CD14-positive monocyte (primary cell): ENCODE measurements at regions not wholly inside any gene's neighbourhood (a gene's known extent, or its start where the extent isn't known, plus 50 kb on each side); places are given as distances from the start of the nearest gene placed in this dataset.

Experiments used
- DNase-seq, 3 donors: peaks; one replicate each; pipeline ENCODE4 v3.0.0-alpha.2; 2011 to 2022
- H2AFZ ChIP-seq: 2 replicates; pipeline ENCODE4 v1.6.0; 2012; ENCODE audit warnings: mild to moderate bottlenecking, low read depth, low read length, inconsistent platforms; ENCODE audit not compliant: insufficient read depth, poor library complexity, severe bottlenecking
- H3K27ac ChIP-seq, 2 donors: 1 replicate in 1 of 2; 2 replicates in 1 of 2; pipeline ENCODE4 v1.5.1; 2012 to 2013; ENCODE audit warnings: low read length in 2 of 2, control low read depth in 1 of 2, inconsistent platforms in 1 of 2, low read depth in 1 of 2, mild to moderate bottlenecking in 1 of 2
- H3K27me3 ChIP-seq, 2 donors: one replicate each; pipeline versions ENCODE4 v1.6.0 to v1.6.1; 2011 to 2013; ENCODE audit warnings: low read length in 2 of 2; ENCODE audit not compliant: control insufficient read depth in 2 of 2, insufficient read depth in 2 of 2
- H3K36me3 ChIP-seq, 2 donors: replicated peaks in 1 of 2; 1 replicate in 1 of 2; 2 replicates in 1 of 2; pipeline versions ENCODE4 v1.5.1 to v1.6.1; 2012 to 2013; ENCODE audit warnings: low read length in 2 of 2, control low read depth in 1 of 2, inconsistent platforms in 1 of 2, mild to moderate bottlenecking in 1 of 2; ENCODE audit not compliant: insufficient read depth in 2 of 2, control insufficient read depth in 1 of 2
- H3K4me1 ChIP-seq, 2 donors: 1 replicate in 1 of 2; 2 replicates in 1 of 2; pipeline versions ENCODE4 v1.5.1 to v1.6.1; 2012 to 2013; ENCODE audit warnings: low read length in 2 of 2, control low read depth in 1 of 2, inconsistent platforms in 1 of 2, mild to moderate bottlenecking in 1 of 2, moderate library complexity in 1 of 2; ENCODE audit not compliant: insufficient read depth in 2 of 2, control insufficient read depth in 1 of 2
- H3K4me2 ChIP-seq: replicated peaks from 2 replicates; pipeline ENCODE3; 2012; ENCODE audit warnings: low read length, moderate library complexity, mild to moderate bottlenecking; ENCODE audit not compliant: poor library complexity, severe bottlenecking; ENCODE audit errors: extremely low read depth
- H3K4me3 ChIP-seq, 3 experiments: fragments of 200-600 bp in 1 of 3; sonication (generic) in 1 of 3; replicated peaks in 1 of 3; 1 replicate in 2 of 3; 2 replicates in 1 of 3; pipeline ENCODE4 v1.5.1; 2011 to 2013; ENCODE audit warnings: low read length in 3 of 3, mild to moderate bottlenecking in 3 of 3, control low read depth in 2 of 3, low read depth in 2 of 3, inconsistent platforms in 1 of 3, moderate library complexity in 1 of 3
- H3K79me2 ChIP-seq: 2 replicates; pipeline ENCODE4 v1.6.0; 2012; ENCODE audit warnings: mild to moderate bottlenecking, control low read depth, inconsistent platforms, low read length, moderate library complexity; ENCODE audit not compliant: insufficient read depth
- H3K9ac ChIP-seq: 2 replicates; pipeline ENCODE4 v1.6.0; 2017; ENCODE audit warnings: low read length, mild to moderate bottlenecking; ENCODE audit not compliant: insufficient read depth, poor library complexity, severe bottlenecking
- H3K9me3 ChIP-seq, 2 donors: replicated peaks in 1 of 2; 1 replicate in 1 of 2; 2 replicates in 1 of 2; pipeline versions ENCODE4 v1.5.1 to v1.6.1; 2012 to 2013; ENCODE audit warnings: low read length in 2 of 2, control low read depth in 1 of 2; ENCODE audit not compliant: control insufficient read depth in 1 of 2, insufficient read depth in 1 of 2
- H4K20me1 ChIP-seq: 2 replicates; pipeline ENCODE4 v1.6.0; 2012; ENCODE audit warnings: mild to moderate bottlenecking, low read length, control low read depth, moderate library complexity; ENCODE audit not compliant: insufficient read depth
- H3K27ac Mint-ChIP-seq, 7 donors: one replicate each; pipeline ENCODE4 v1.8.0; 2020; ENCODE audit warnings: mild to moderate bottlenecking in 7 of 7, mixed read lengths in 7 of 7, moderate library complexity in 6 of 7, inconsistent platforms in 2 of 7
- H3K27me3 Mint-ChIP-seq, 3 donors: one replicate each; pipeline ENCODE4 v1.8.0; 2021 to 2022; ENCODE audit warnings: low read depth in 3 of 3, mild to moderate bottlenecking in 3 of 3, mixed read lengths in 3 of 3, moderate library complexity in 3 of 3, inconsistent platforms in 1 of 3
- H3K36me3 Mint-ChIP-seq, 2 donors: one replicate each; pipeline ENCODE4 v1.8.0; 2020; ENCODE audit warnings: mixed read lengths in 2 of 2, inconsistent platforms in 1 of 2, mild to moderate bottlenecking in 1 of 2
- H3K4me1 Mint-ChIP-seq: one replicate; pipeline ENCODE4 v1.8.0; 2020; ENCODE audit warnings: mild to moderate bottlenecking, mixed read lengths
- H3K4me3 Mint-ChIP-seq, 2 donors: one replicate each; pipeline ENCODE4 v1.8.0; 2020; ENCODE audit warnings: mild to moderate bottlenecking in 2 of 2, mixed read lengths in 2 of 2, moderate library complexity in 1 of 2
- H3K9me3 Mint-ChIP-seq, 7 donors: one replicate each; pipeline ENCODE4 v1.8.0; 2020 to 2022; ENCODE audit warnings: mixed read lengths in 7 of 7, mild to moderate bottlenecking in 6 of 7, moderate library complexity in 6 of 7, inconsistent platforms in 2 of 7
- CTCF ChIP-seq: fragments of 200-600 bp; IDR thresholded peaks from one replicate; pipeline ENCODE4 v1.8.0; 2022; ENCODE audit warnings: antibody characterized with exemption, mild to moderate bottlenecking
- intact Hi-C, 2 donors: fragments of 100-400 bp; cut with micrococcal nuclease; formaldehyde crosslinking; loops; one replicate each; pipeline versions ENCODE4 v1.15.0 to v1.15.1; 2023

GRCh38 chr10:54869022-54869421 lies 68.0 kb upstream of the PCDH15 start:
- Histone ChIP-seq H3K79me2 (no peaks in the 10 kb centered on the region), H3K9me3 (no peaks in the 10 kb centered on the region), H3K4me3 (no peak overlapping the region), H3K36me3 (no peaks in the 10 kb centered on the region), H3K4me1 (no peaks in the 10 kb centered on the region), H2AFZ (no peak overlapping the region), H3K4me2 (no peak overlapping the region), H4K20me1 (no peaks in the 10 kb centered on the region), H3K27me3 (no peaks in the 10 kb centered on the region), H3K27ac (no peak overlapping the region), H3K9ac (no peak overlapping the region)
- no peak overlapping the region for H3K27ac Mint-ChIP-seq
- no peaks in the 10 kb centered on the region for H3K27me3 Mint-ChIP-seq
- H3K36me3 Mint-ChIP-seq: no peaks in the 10 kb centered on the region
- H3K9me3 Mint-ChIP-seq: peaks cover 0 to 5% (median 0%) of the 10 kb centered on the region in 7 donors
- H3K4me1 Mint-ChIP-seq: no peaks in the 10 kb centered on the region
- no peak for DNase-seq
- H3K4me3 Mint-ChIP-seq: no peak overlapping the region
- no peak for TF ChIP-seq CTCF
- intact Hi-C loops: no loop called here

DNA sequence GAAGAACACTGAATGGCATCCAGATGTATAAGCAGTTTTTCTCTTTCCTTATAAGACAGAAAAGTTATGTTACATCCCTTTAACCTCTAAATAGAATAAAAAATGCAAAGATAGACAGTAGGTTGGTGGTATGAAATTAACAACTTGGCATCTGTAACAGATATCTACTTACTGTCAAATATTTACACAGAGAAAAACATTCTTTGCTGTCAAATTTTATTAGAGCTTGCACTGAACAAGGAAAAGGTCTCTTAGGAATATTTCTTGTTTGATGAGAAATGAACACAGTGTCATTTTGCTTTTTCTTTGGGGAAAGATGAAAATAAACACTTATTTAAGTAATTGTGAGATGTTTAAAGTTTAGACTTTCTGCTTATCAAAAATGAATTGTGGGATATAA lies 65.6 kb upstream of the PCDH15 start:
- no peaks in the 10 kb centered on the region for H3K27me3 ChIP-seq
- no peak overlapping the region for H3K4me3 ChIP-seq
- H3K4me1 Mint-ChIP-seq: no peaks in the 10 kb centered on the region
- H3K27ac Mint-ChIP-seq: no peak overlapping the region
- H3K36me3 ChIP-seq: no peaks in the 10 kb centered on the region
- H3K9me3 ChIP-seq: peaks cover 0 to 4% of the 10 kb centered on the region in 2 donors
- no peaks in the 10 kb centered on the region for H3K36me3 Mint-ChIP-seq
- no peak overlapping the region for H3K9ac ChIP-seq
- H3K79me2 ChIP-seq: no peaks in the 10 kb centered on the region
- H3K4me2 ChIP-seq: no peak overlapping the region
- no peaks in the 10 kb centered on the region for H3K27me3 Mint-ChIP-seq
- H2AFZ ChIP-seq: no peak overlapping the region
- intact Hi-C loops: no loop called here
- no peak for TF ChIP-seq CTCF
- H4K20me1 ChIP-seq: no peaks in the 10 kb centered on the region
- H3K4me3 Mint-ChIP-seq: no peak overlapping the region
- H3K4me1 ChIP-seq: no peaks in the 10 kb centered on the region
- no peak overlapping the region for H3K27ac ChIP-seq
- peaks cover 0 to 5% (median 0%) of the 10 kb centered on the region in 7 donors for H3K9me3 Mint-ChIP-seq
- no peak for DNase-seq
